GM12878 (cell line): ENCODE measurements at regions not wholly inside any gene's neighbourhood (a gene's known extent, or its start where the extent isn't known, plus 50 kb on each side); places are given as distances from the start of the nearest gene placed in this dataset.

Source experiments
- ATAC-seq: fragments of 200-7000 bp; cut with Tn5 transposase; 3 replicates; pipeline ENCODE4 v1.9.1; 2020; ENCODE audit warnings: mild to moderate bottlenecking, moderate library complexity
- BruUV-seq: library from RNA; stranded (reverse); fragments of 400-500 nt; replicated peaks from 2 replicates; lab custom pipeline; 2021; lab: Mats Ljungman, UMichigan
- CTCF ChIA-PET: fragments of 300-600 bp; sonication (Branson Sonifier 250); formaldehyde crosslinking; extraction: SDS; loops from one replicate; lab custom pipeline; 2021; ENCODE audit warnings: inconsistent platforms; lab: Yijun Ruan, JAX
- POLR2A ChIA-PET: fragments of 350-600 bp; formaldehyde crosslinking; extraction: SDS; loops from one replicate; lab custom pipeline; 2021; ENCODE audit warnings: inconsistent platforms; lab: Charles Lee
- RAD21 ChIA-PET: fragments of 300-600 bp; sonication (Branson Sonifier 250); formaldehyde crosslinking; loops from one replicate; lab custom pipeline; 2023; ENCODE audit warnings: antibody characterized with exemption; ENCODE audit not compliant: unreplicated experiment; lab: Charles Lee
- SMC1A ChIA-PET: fragments of 300-600 bp; sonication (Branson Sonifier 250); formaldehyde crosslinking; loops from one replicate; lab custom pipeline; 2023; ENCODE audit not compliant: unreplicated experiment, uncharacterized antibody; lab: Charles Lee
- DNase-seq: peaks from one replicate; pipeline ENCODE4 v3.0.0-alpha.2; 2011; ENCODE audit warnings: low read depth, low spot score
- FAIRE-seq: peaks from 3 replicates; lab custom pipeline; 2011; peaks lifted over from hg19 to GRCh38; lab: Jason Lieb, UNC
- H2AFZ ChIP-seq: 2 replicates; pipeline ENCODE4 v1.6.0; 2011; ENCODE audit warnings: low read depth, low read length, control low read depth; ENCODE audit not compliant: control insufficient read depth
- H3K27ac ChIP-seq: 2 replicates; pipeline ENCODE4 v1.5.1; 2011; ENCODE audit warnings: control low read depth; ENCODE audit not compliant: control insufficient read depth, insufficient read depth
- H3K27me3 ChIP-seq, 2 experiments: replicated peaks in 1 of 2; 2 replicates each; pipeline versions ENCODE4 v1.6.0 to v1.6.1; 2011; ENCODE audit warnings: low read length in 1 of 2; ENCODE audit not compliant: control insufficient read depth in 2 of 2, insufficient read depth in 2 of 2
- H3K36me3 ChIP-seq, 2 experiments: 2 replicates each; pipeline ENCODE4 v1.5.1; 2011; ENCODE audit warnings: low read length in 1 of 2; ENCODE audit not compliant: control insufficient read depth in 2 of 2, insufficient read depth in 2 of 2
- H3K4me1 ChIP-seq: 2 replicates; pipeline ENCODE4 v1.6.1; 2011; ENCODE audit warnings: mild to moderate bottlenecking, low read length, moderate library complexity, mixed read lengths; ENCODE audit not compliant: control insufficient read depth, insufficient read depth
- H3K4me2 ChIP-seq: 2 replicates; pipeline ENCODE4 v1.6.0; 2011; ENCODE audit warnings: control low read depth; ENCODE audit not compliant: control insufficient read depth, insufficient read depth
- H3K4me3 ChIP-seq: fragments of 200-600 bp; sonication (generic); 2 replicates; pipeline ENCODE4 v1.5.1; 2016
- H3K79me2 ChIP-seq: 2 replicates; pipeline ENCODE4 v1.6.0; 2011; ENCODE audit warnings: low read length; ENCODE audit not compliant: control insufficient read depth, insufficient read depth
- H3K9ac ChIP-seq: 2 replicates; pipeline ENCODE4 v1.8.0; 2011; ENCODE audit warnings: low read length, control low read depth, mixed read lengths; ENCODE audit not compliant: control insufficient read depth, insufficient read depth
- H3K9me3 ChIP-seq: replicated peaks from 3 replicates; pipeline ENCODE4 v1.5.1; 2011; ENCODE audit warnings: mild to moderate bottlenecking, low read length; ENCODE audit not compliant: control insufficient read depth, insufficient read depth
- H4K20me1 ChIP-seq: 2 replicates; pipeline ENCODE4 v1.6.0; 2011; ENCODE audit not compliant: control insufficient read depth, insufficient read depth
- BRCA1 ChIP-seq: IDR thresholded peaks from 2 replicates; pipeline ENCODE4 v1.6.1; 2011; ENCODE audit warnings: low read depth, low read length, improper control_type of control experiment
- CBFB ChIP-seq: IDR thresholded peaks from 2 replicates; pipeline ENCODE4 v1.6.1; 2016; ENCODE audit warnings: antibody characterized with exemption, low read depth
- ELK1 ChIP-seq: IDR thresholded peaks from 2 replicates; pipeline ENCODE4 v1.6.1; 2012; ENCODE audit warnings: low read depth, low read length, improper control_type of control experiment
- EP300 ChIP-seq, 2 experiments: fragments of 150-350 bp in 1 of 2; IDR thresholded peaks; 2 replicates each; pipeline ENCODE4 v1.6.1; 2011 to 2012; ENCODE audit warnings: low read depth in 2 of 2, low read length in 2 of 2, borderline replicate concordance in 1 of 2, improper control_type of control experiment in 1 of 2, inconsistent platforms in 1 of 2; ENCODE audit not compliant: control insufficient read depth in 1 of 2
- JUNB ChIP-seq: IDR thresholded peaks from 2 replicates; pipeline ENCODE4 v1.6.1; 2016; ENCODE audit warnings: antibody characterized with exemption, mild to moderate bottlenecking
- MTA2 ChIP-seq: fragments of 450-650 bp; IDR thresholded peaks from 2 replicates; pipeline ENCODE4 v1.6.1; 2016; ENCODE audit warnings: low read depth, mild to moderate bottlenecking, moderate library complexity
- PAX8 ChIP-seq: fragments of 450-650 bp; IDR thresholded peaks from 2 replicates; pipeline ENCODE4 v1.6.1; 2017; ENCODE audit warnings: mild to moderate bottlenecking, moderate library complexity
- RB1 ChIP-seq: fragments of 450-650 bp; formaldehyde crosslinking; IDR thresholded peaks from 2 replicates; pipeline ENCODE4 v1.6.1; 2017; ENCODE audit warnings: mild to moderate bottlenecking, borderline replicate concordance
- RFX5 ChIP-seq: IDR thresholded peaks from 2 replicates; pipeline ENCODE4 v1.6.1; 2011; ENCODE audit warnings: low read depth, low read length, improper control_type of control experiment
- TCF12 ChIP-seq: IDR thresholded peaks from 2 replicates; pipeline ENCODE4 v1.6.1; 2011; ENCODE audit warnings: low read depth, mild to moderate bottlenecking, low read length
- WRNIP1 ChIP-seq: IDR thresholded peaks from 2 replicates; pipeline ENCODE4 v1.6.1; 2011; ENCODE audit warnings: low read depth, low read length, improper control_type of control experiment, borderline replicate concordance
- ZNF207 ChIP-seq: fragments of 450-650 bp; IDR thresholded peaks from 2 replicates; pipeline ENCODE4 v1.6.1; 2014; ENCODE audit warnings: antibody characterized with exemption, mild to moderate bottlenecking, borderline replicate concordance
- ZNF622 ChIP-seq: fragments of 450-650 bp; IDR thresholded peaks from 2 replicates; pipeline ENCODE4 v1.6.1; 2017; ENCODE audit warnings: mild to moderate bottlenecking, inconsistent platforms
- WGBS: methylation state at CpG from one replicate; pipeline ENCODE4 v1.1.6; 2016; ENCODE audit warnings: low lambda C conversion rate; ENCODE audit not compliant: insufficient replicate concordance, insufficient coverage; ENCODE audit errors: missing lambda C conversion rate; 5-methylcytosine and 5-hydroxymethylcytosine counted together
- in situ Hi-C: fragments of 300-500 bp; cut with MboI; formaldehyde crosslinking; loops from 9 replicates; pipeline ENCODE4 v1.14.3; 2018; ENCODE audit warnings: mixed read lengths
- intact Hi-C: fragments of 100-400 bp; cut with micrococcal nuclease; formaldehyde crosslinking; loops from one replicate; pipeline ENCODE4 v1.14.2; 2022; ENCODE audit not compliant: unreplicated experiment

- WGBS = 14% methylated on average over 12 of the region's 12 CpGs
- intact Hi-C loops (no loop called here), in situ Hi-C loops (no loop called here)
- FAIRE-seq (no peak), ATAC-seq (no peak), DNase-seq (no peak)
- no peak overlapping the region for H3K27ac ChIP-seq
- BruUV-seq = no TSS peak
- ChIA-PET CTCF (no interaction called here), POLR2A (no interaction called here), SMC1A (no interaction called here), RAD21 (no interaction called here)
- no peaks in the 10 kb centered on the region for H4K20me1 ChIP-seq
- H3K27me3 ChIP-seq = peaks cover 0 to 2% of the 10 kb centered on the region in 2 experiments; a peak in 2 of 4 replicates
- H3K9ac ChIP-seq = no peak overlapping the region
- H3K4me1 ChIP-seq = no peaks in the 10 kb centered on the region
- H3K4me3 ChIP-seq = no peak overlapping the region
- no peaks in the 10 kb centered on the region for H3K79me2 ChIP-seq
- no peak overlapping the region for H3K4me2 ChIP-seq
- no peaks in the 10 kb centered on the region for H3K9me3 ChIP-seq
- H3K36me3 ChIP-seq = no peaks in the 10 kb centered on the region
- no peak overlapping the region for H2AFZ ChIP-seq
- TF ChIP-seq PAX8 = no peak
- no peak for TF ChIP-seq JUNB
- TF ChIP-seq WRNIP1 = no peak
- TF ChIP-seq MTA2 = no peak
- no peak for TF ChIP-seq ELK1
Observed at GRCh38 chr10:128570319-128570995, 444.2 kb upstream of the MKI67 start.

GRCh38 chr10:128571071-128571470 lies 444.8 kb upstream of the MKI67 start:
- BruUV-seq = no TSS peak
- ChIA-PET POLR2A (no interaction called here), CTCF (no interaction called here), RAD21 (no interaction called here), SMC1A (no interaction called here)
- no peak for ATAC-seq
- intact Hi-C loops (no loop called here), in situ Hi-C loops (no loop called here)
- Histone ChIP-seq H3K9ac (no peak overlapping the region), H3K79me2 (no peaks in the 10 kb centered on the region), H3K4me3 (no peak overlapping the region), H3K4me2 (no peak overlapping the region), H3K4me1 (no peaks in the 10 kb centered on the region), H2AFZ (no peak overlapping the region), H3K9me3 (no peaks in the 10 kb centered on the region), H3K27me3 (peaks cover 0 to 2% of the 10 kb centered on the region in 2 experiments; a peak in 2 of 4 replicates), H3K27ac (no peak overlapping the region), H3K36me3 (no peaks in the 10 kb centered on the region), H4K20me1 (no peaks in the 10 kb centered on the region)
- WGBS = 28% methylated on average over 4 of the region's 4 CpGs
- no peak for DNase-seq
- no peak for FAIRE-seq
- no peak for TF ChIP-seq ZNF207
- no peak for TF ChIP-seq BRCA1
- TF ChIP-seq EP300 (IDR thresholded peaks at IDR 0.05; ENCODE audit: borderline replicate concordance in 1 of 2, control insufficient read depth in 1 of 2, low read depth in 2 of 2, low read length in 2 of 2) = no peak
- no peak for TF ChIP-seq TCF12
- no peak for TF ChIP-seq ZNF622
- no peak for TF ChIP-seq CBFB
- no peak for TF ChIP-seq JUNB
- no peak for TF ChIP-seq RFX5
- TF ChIP-seq RB1 = no peak
